SK-N-SH (cell line): ENCODE measurements at regions not wholly inside any gene's neighbourhood (a gene's known extent, or its start where the extent isn't known, plus 50 kb on each side); places are given as distances from the start of the nearest gene placed in this dataset.
A peak's percentile ranks its signal among the peaks of the same experiment; 100 is the strongest.

ENCODE experiments used
- CTCF ChIA-PET: fragments of 300-600, 350-600 bp; formaldehyde crosslinking; extraction: SDS; loops from one replicate; lab custom pipeline; 2021; lab: Yijun Ruan, JAX
- POLR2A ChIA-PET: fragments of 350-600 bp; sonication (Branson Sonifier 250); formaldehyde crosslinking; extraction: SDS; loops from one replicate; lab custom pipeline; 2020; ENCODE audit warnings: antibody characterized with exemption, inconsistent platforms; lab: Yijun Ruan, JAX
- DNase-seq: peaks from one replicate; pipeline ENCODE4 v3.0.0; 2012
- H2AFZ ChIP-seq: fragments of 200-600 bp; sonication (generic); 2 replicates; pipeline ENCODE4 v1.8.1; 2016; ENCODE audit warnings: antibody characterized with exemption, mild to moderate bottlenecking, low read depth
- H3F3A ChIP-seq: fragments of 200-600 bp; sonication (generic); replicated peaks from 2 replicates; pipeline ENCODE3; 2016; ENCODE audit warnings: antibody characterized with exemption, mild to moderate bottlenecking; ENCODE audit not compliant: insufficient read depth
- H3K27ac ChIP-seq, 2 experiments: fragments of 200-500 bp in 1 of 2; fragments of 200-600 bp in 1 of 2; sonication (Bioruptor generic) in 1 of 2; sonication (generic), shearing (Covaris generic) in 1 of 2; 2 replicates each; pipeline versions ENCODE4 v1.5.1 to v1.6.1; 2014 to 2016; ENCODE audit warnings: low read depth in 2 of 2, inconsistent platforms in 1 of 2, low read length in 1 of 2, mild to moderate bottlenecking in 1 of 2, mixed read lengths in 1 of 2
- H3K27me3 ChIP-seq: fragments of 200-600 bp; sonication (generic), shearing (Covaris generic); 2 replicates; pipeline ENCODE4 v1.6.1; 2016; ENCODE audit warnings: mixed run types; ENCODE audit not compliant: insufficient read depth
- H3K36me3 ChIP-seq, 2 experiments: fragments of 200-500 bp in 1 of 2; fragments of 200-600 bp in 1 of 2; sonication (Bioruptor generic) in 1 of 2; sonication (generic) in 1 of 2; replicated peaks in 1 of 2; 2 replicates each; pipeline versions ENCODE3 to v1.5.1; 2014 to 2016; ENCODE audit warnings: low read length in 1 of 2, mild to moderate bottlenecking in 1 of 2; ENCODE audit not compliant: insufficient read depth in 2 of 2, control insufficient read depth in 1 of 2
- H3K4me1 ChIP-seq, 2 experiments: fragments of 200-500 bp in 1 of 2; fragments of 200-600 bp in 1 of 2; sonication (Bioruptor generic) in 1 of 2; sonication (generic), shearing (Covaris generic) in 1 of 2; 2 replicates each; pipeline versions ENCODE4 v1.5.1 to v1.6.1; 2014 to 2016; ENCODE audit warnings: low read depth in 1 of 2, low read length in 1 of 2, mixed run types in 1 of 2; ENCODE audit not compliant: insufficient read depth in 2 of 2, control insufficient read depth in 1 of 2
- H3K4me2 ChIP-seq: fragments of 200-600 bp; sonication (generic), shearing (Covaris generic); 2 replicates; pipeline ENCODE4 v1.6.1; 2017; ENCODE audit warnings: mixed run types
- H3K4me3 ChIP-seq, 2 experiments: fragments of 200-500 bp in 1 of 2; fragments of 200-600 bp in 1 of 2; sonication (Bioruptor generic) in 1 of 2; sonication (generic), shearing (Covaris generic) in 1 of 2; 2 replicates each; pipeline versions ENCODE4 v1.5.1 to v1.8.1; 2014 to 2016; ENCODE audit warnings: low read depth in 2 of 2, inconsistent platforms in 1 of 2, low read length in 1 of 2, mild to moderate bottlenecking in 1 of 2, mixed read lengths in 1 of 2, moderate library complexity in 1 of 2
- H3K79me2 ChIP-seq: fragments of 200-600 bp; sonication (generic); 2 replicates; pipeline ENCODE4 v1.8.1; 2017; ENCODE audit warnings: mild to moderate bottlenecking; ENCODE audit not compliant: insufficient read depth
- H3K9ac ChIP-seq: fragments of 200-600 bp; sonication (generic); 2 replicates; pipeline ENCODE4 v1.6.1; 2017; ENCODE audit warnings: mixed run types
- H3K9me2 ChIP-seq: fragments of 200-600 bp; sonication (generic); 2 replicates; pipeline ENCODE4 v1.6.1; 2017; ENCODE audit warnings: mixed run types
- H3K9me3 ChIP-seq: fragments of 200-600 bp; sonication (generic); 2 replicates; pipeline ENCODE4 v1.6.1; 2017; ENCODE audit warnings: mixed run types, mild to moderate bottlenecking, moderate library complexity
- H4K20me1 ChIP-seq: fragments of 200-600 bp; sonication (generic); 2 replicates; pipeline ENCODE4 v1.6.1; 2017; ENCODE audit warnings: mild to moderate bottlenecking, mixed run types; ENCODE audit not compliant: insufficient read depth
- FOXM1 ChIP-seq: IDR thresholded peaks from 2 replicates; pipeline ENCODE4 v1.4.0; 2012; ENCODE audit warnings: low read depth, mild to moderate bottlenecking
- MXI1 ChIP-seq: IDR thresholded peaks from 2 replicates; pipeline ENCODE4 v1.6.1; 2012; ENCODE audit warnings: mild to moderate bottlenecking, low read depth, low read length, improper control_type of control experiment
- RFX5 ChIP-seq: IDR thresholded peaks from 2 replicates; pipeline ENCODE4 v1.6.1; 2012; ENCODE audit warnings: mild to moderate bottlenecking, improper control_type of control experiment, low read length
- WGBS: methylation state at CpG from one replicate; pipeline ENCODE4 v1.1.6; 2017; ENCODE audit warnings: low lambda C conversion rate; 5-methylcytosine and 5-hydroxymethylcytosine counted together
- TF ChIP-seq, protein P1 (sequence below): fragments of 200-600 bp; sonication (generic); IDR thresholded peaks from 2 replicates; pipeline ENCODE4 v1.6.1; 2017; ENCODE audit warnings: antibody characterized with exemption, mild to moderate bottlenecking, moderate library complexity
- TF ChIP-seq, protein P2 (sequence below): IDR thresholded peaks from 2 replicates; pipeline ENCODE4; 2012
- TF ChIP-seq, protein P3 (sequence below): IDR thresholded peaks from 2 replicates; pipeline ENCODE4 v1.4.0; 2012; ENCODE audit warnings: low read depth, borderline replicate concordance
- TF ChIP-seq, protein P4 (sequence below): IDR thresholded peaks from 2 replicates; pipeline ENCODE4 v1.4.0; 2012; ENCODE audit warnings: low read depth
- TF ChIP-seq, protein P5 (sequence below): IDR thresholded peaks from 2 replicates; pipeline ENCODE4 v1.6.1; 2012; ENCODE audit warnings: mild to moderate bottlenecking, low read depth, low read length, moderate library complexity

DNA sequence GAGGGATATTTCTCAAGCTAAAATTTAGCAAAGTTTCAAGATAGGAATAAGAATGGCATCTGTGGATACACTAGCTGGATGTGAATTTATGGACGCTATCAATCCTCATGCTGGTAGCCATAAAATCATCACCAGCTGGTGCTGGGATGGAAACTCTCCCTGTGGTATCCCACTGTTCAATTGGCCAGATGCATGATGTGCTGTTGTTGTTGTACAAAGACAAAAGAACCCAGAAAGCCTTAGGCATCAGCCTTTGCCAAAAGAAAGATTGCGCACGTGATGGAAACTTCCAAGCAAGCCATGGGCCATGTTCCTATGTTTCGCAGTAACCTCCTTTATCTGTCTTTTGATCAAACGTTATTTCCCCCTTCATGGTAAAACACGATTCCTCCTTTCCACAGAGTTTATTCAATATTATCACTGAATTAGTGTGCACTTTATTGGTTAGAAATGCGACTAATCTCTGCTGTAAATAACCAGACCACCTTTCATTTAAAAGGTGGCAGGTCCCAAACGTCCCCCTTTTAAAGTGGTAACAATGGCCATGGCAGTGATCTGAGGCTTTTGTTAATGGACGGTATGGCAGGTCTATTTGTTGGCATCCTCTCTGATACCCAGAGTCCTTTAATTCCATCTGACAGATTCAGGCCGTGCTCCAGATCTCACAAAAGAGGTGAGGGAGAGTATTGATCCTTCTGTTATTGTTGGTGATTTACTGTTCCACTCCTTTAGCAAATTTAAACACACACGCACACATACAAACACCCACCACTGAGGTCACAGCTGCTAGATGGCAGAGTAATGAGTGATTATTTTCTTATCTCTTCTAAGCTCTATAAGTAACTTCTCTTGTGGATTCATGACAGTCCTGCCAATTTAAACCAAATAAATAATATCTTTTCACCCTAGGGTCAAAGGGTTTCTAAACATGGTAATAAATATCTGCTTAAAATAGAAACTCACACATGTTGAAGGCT lies 291.2 kb upstream of the KCNMB2 start:
- Histone ChIP-seq H4K20me1 (no peaks in the 10 kb centered on the region), H3K9ac (no peak overlapping the region), H3K27me3 (no peaks in the 10 kb centered on the region), H3F3A (no peaks in the 10 kb centered on the region), H3K36me3 (no peaks in the 10 kb centered on the region), H3K79me2 (no peaks in the 10 kb centered on the region), H3K9me3 (no peaks in the 10 kb centered on the region), H3K4me2 (no peak overlapping the region), H2AFZ (no peak overlapping the region), H3K4me1 (peaks cover 0 to 4% of the 10 kb centered on the region in 2 experiments; a peak in 2 of 4 replicates), H3K27ac (peak overlapping the region in 1 of 2 experiments; percentile 30; a peak in 2 of 4 replicates), H3K9me2 (no peaks in the 10 kb centered on the region), H3K4me3 (no peak overlapping the region)
- TF ChIP-seq, protein P1, sequence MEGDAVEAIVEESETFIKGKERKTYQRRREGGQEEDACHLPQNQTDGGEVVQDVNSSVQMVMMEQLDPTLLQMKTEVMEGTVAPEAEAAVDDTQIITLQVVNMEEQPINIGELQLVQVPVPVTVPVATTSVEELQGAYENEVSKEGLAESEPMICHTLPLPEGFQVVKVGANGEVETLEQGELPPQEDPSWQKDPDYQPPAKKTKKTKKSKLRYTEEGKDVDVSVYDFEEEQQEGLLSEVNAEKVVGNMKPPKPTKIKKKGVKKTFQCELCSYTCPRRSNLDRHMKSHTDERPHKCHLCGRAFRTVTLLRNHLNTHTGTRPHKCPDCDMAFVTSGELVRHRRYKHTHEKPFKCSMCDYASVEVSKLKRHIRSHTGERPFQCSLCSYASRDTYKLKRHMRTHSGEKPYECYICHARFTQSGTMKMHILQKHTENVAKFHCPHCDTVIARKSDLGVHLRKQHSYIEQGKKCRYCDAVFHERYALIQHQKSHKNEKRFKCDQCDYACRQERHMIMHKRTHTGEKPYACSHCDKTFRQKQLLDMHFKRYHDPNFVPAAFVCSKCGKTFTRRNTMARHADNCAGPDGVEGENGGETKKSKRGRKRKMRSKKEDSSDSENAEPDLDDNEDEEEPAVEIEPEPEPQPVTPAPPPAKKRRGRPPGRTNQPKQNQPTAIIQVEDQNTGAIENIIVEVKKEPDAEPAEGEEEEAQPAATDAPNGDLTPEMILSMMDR = no peak
- TF ChIP-seq, protein P2, sequence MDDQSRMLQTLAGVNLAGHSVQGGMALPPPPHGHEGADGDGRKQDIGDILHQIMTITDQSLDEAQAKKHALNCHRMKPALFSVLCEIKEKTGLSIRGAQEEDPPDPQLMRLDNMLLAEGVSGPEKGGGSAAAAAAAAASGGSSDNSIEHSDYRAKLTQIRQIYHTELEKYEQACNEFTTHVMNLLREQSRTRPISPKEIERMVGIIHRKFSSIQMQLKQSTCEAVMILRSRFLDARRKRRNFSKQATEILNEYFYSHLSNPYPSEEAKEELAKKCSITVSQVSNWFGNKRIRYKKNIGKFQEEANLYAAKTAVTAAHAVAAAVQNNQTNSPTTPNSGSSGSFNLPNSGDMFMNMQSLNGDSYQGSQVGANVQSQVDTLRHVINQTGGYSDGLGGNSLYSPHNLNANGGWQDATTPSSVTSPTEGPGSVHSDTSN = no peak
- CTCF ChIA-PET = interaction anchor here (0.6 kb wide), 1 partner anchor 73 kb away, joined by 3 read pairs; no protein-coding TSS in a partner anchor
- DNase-seq = no peak
- WGBS = 82% methylated on average over 11 of the region's 11 CpGs
- POLR2A ChIA-PET = no interaction called here

DNA sequence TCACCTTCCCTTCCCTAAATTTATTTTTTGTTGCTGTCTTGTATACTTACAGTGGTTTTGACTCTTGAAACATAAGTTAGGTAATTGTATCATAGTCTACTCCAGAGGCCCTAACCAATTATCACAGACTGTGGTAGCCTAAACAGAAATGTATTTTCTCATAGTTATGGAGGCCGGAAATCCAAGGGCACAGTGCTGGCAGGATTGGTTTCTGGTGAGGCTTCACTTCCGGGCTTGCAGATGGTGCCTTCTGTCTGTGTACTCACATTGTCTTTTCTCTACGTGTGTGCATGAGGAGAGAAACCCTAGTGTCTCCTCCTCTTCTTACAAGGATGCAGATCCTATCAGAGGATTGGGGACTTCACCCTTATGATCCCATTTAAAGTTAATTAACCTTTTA lies 290.2 kb upstream of the KCNMB2 start:
- H3K36me3 ChIP-seq = peaks cover 0 to 4% of the 10 kb centered on the region in 2 experiments
- no peak overlapping the region for H2AFZ ChIP-seq
- H3K4me3 ChIP-seq = no peak overlapping the region
- no peak overlapping the region for H3K4me2 ChIP-seq
- H4K20me1 ChIP-seq = no peaks in the 10 kb centered on the region
- no peak overlapping the region for H3K9ac ChIP-seq
- POLR2A ChIA-PET = no interaction called here
- peaks cover 2% of the 10 kb centered on the region; the same call in 1 of the 2 replicates for H3K9me3 ChIP-seq
- WGBS = 86% methylated on average over 3 of the region's 3 CpGs
- no peak for DNase-seq
- H3K79me2 ChIP-seq = no peaks in the 10 kb centered on the region
- CTCF ChIA-PET = no interaction called here
- TF ChIP-seq, protein P3, sequence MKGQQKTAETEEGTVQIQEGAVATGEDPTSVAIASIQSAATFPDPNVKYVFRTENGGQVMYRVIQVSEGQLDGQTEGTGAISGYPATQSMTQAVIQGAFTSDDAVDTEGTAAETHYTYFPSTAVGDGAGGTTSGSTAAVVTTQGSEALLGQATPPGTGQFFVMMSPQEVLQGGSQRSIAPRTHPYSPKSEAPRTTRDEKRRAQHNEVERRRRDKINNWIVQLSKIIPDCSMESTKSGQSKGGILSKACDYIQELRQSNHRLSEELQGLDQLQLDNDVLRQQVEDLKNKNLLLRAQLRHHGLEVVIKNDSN = no peak
- TF ChIP-seq RFX5 (no peak), FOXM1 (no peak), MXI1 (no peak)
- TF ChIP-seq, protein P4, sequence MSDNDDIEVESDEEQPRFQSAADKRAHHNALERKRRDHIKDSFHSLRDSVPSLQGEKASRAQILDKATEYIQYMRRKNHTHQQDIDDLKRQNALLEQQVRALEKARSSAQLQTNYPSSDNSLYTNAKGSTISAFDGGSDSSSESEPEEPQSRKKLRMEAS = no peak
- TF ChIP-seq, protein P5, sequence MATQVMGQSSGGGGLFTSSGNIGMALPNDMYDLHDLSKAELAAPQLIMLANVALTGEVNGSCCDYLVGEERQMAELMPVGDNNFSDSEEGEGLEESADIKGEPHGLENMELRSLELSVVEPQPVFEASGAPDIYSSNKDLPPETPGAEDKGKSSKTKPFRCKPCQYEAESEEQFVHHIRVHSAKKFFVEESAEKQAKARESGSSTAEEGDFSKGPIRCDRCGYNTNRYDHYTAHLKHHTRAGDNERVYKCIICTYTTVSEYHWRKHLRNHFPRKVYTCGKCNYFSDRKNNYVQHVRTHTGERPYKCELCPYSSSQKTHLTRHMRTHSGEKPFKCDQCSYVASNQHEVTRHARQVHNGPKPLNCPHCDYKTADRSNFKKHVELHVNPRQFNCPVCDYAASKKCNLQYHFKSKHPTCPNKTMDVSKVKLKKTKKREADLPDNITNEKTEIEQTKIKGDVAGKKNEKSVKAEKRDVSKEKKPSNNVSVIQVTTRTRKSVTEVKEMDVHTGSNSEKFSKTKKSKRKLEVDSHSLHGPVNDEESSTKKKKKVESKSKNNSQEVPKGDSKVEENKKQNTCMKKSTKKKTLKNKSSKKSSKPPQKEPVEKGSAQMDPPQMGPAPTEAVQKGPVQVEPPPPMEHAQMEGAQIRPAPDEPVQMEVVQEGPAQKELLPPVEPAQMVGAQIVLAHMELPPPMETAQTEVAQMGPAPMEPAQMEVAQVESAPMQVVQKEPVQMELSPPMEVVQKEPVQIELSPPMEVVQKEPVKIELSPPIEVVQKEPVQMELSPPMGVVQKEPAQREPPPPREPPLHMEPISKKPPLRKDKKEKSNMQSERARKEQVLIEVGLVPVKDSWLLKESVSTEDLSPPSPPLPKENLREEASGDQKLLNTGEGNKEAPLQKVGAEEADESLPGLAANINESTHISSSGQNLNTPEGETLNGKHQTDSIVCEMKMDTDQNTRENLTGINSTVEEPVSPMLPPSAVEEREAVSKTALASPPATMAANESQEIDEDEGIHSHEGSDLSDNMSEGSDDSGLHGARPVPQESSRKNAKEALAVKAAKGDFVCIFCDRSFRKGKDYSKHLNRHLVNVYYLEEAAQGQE = no peak
- TF ChIP-seq, all 33 proteins: peak for 0
- Histone ChIP-seq H3K27me3 (no peaks in the 10 kb centered on the region), H3K27ac (no peak overlapping the region), H3K4me1 (peaks cover 0 to 4% of the 10 kb centered on the region in 2 experiments; a peak in 2 of 4 replicates), H3K9me2 (no peaks in the 10 kb centered on the region), H3F3A (no peaks in the 10 kb centered on the region)
